ENCODE measurements at regions not wholly inside any gene's neighbourhood (a gene's known extent, or its start where the extent isn't known, plus 50 kb on each side); places are given as distances from the start of the nearest gene placed in this dataset.

- H3K27me3 ChIP-seq (ENCODE audit: control insufficient read depth, insufficient read depth, low read length): no peaks in the 10 kb centered on the region
- no peaks in the 10 kb centered on the region for H3K9me3 ChIP-seq (ENCODE audit: control insufficient read depth, insufficient read depth, low read length)
- peaks cover 55% of the 10 kb centered on the region for H3K4me1 ChIP-seq (ENCODE audit: control insufficient read depth, insufficient read depth, low read length)
- H3K9ac ChIP-seq (ENCODE audit: low read depth, low read length): no peak overlapping the region
- no peaks in the 10 kb centered on the region for H3K36me3 ChIP-seq (ENCODE audit: control insufficient read depth, insufficient read depth, low read length)
- H3K4me3 ChIP-seq (ENCODE audit: low read depth, low read length): no peak overlapping the region
These were observed 78.8 kb upstream of the IPO9 start for GRCh38 chr1:201750120-201750519.

- Histone ChIP-seq H3K27me3 (ENCODE audit: control insufficient read depth, insufficient read depth, low read length) (no peaks in the 10 kb centered on the region), H3K4me3 (ENCODE audit: low read depth, low read length) (no peak overlapping the region), H3K4me1 (ENCODE audit: control insufficient read depth, insufficient read depth, low read length) (peaks cover 55% of the 10 kb centered on the region), H3K36me3 (ENCODE audit: control insufficient read depth, insufficient read depth, low read length) (no peaks in the 10 kb centered on the region), H3K9ac (ENCODE audit: low read depth, low read length) (no peak overlapping the region), H3K9me3 (ENCODE audit: control insufficient read depth, insufficient read depth, low read length) (no peaks in the 10 kb centered on the region)
These were observed 78.0 kb upstream of the IPO9 start for GRCh38 chr1:201750934-201751333.

- Histone ChIP-seq H3K36me3 (ENCODE audit: control insufficient read depth, insufficient read depth, low read length) (no peaks in the 10 kb centered on the region), H3K9me3 (ENCODE audit: control insufficient read depth, insufficient read depth, low read length) (no peaks in the 10 kb centered on the region), H3K4me1 (ENCODE audit: control insufficient read depth, insufficient read depth, low read length) (peaks cover 55% of the 10 kb centered on the region)
These were observed 77.1 kb upstream of the IPO9 start for GRCh38 chr1:201751872-201752271.

GRCh38 chr1:201752333-201752732 is 76.6 kb upstream of the IPO9 start:
- H3K4me3 ChIP-seq (ENCODE audit: low read depth, low read length): no peak overlapping the region
- no peaks in the 10 kb centered on the region for H3K9me3 ChIP-seq (ENCODE audit: control insufficient read depth, insufficient read depth, low read length)
- H3K9ac ChIP-seq (ENCODE audit: low read depth, low read length): no peak overlapping the region
- peaks cover 55% of the 10 kb centered on the region for H3K4me1 ChIP-seq (ENCODE audit: control insufficient read depth, insufficient read depth, low read length)
- H3K27me3 ChIP-seq (ENCODE audit: control insufficient read depth, insufficient read depth, low read length): no peaks in the 10 kb centered on the region
- H3K36me3 ChIP-seq (ENCODE audit: control insufficient read depth, insufficient read depth, low read length): no peaks in the 10 kb centered on the region

More at GRCh38 chr1:201751872-201752271, 77.1 kb upstream of the IPO9 start:
- Histone ChIP-seq H3K9ac (ENCODE audit: low read depth, low read length) (no peak overlapping the region), H3K4me3 (ENCODE audit: low read depth, low read length) (no peak overlapping the region), H3K27me3 (ENCODE audit: control insufficient read depth, insufficient read depth, low read length) (no peaks in the 10 kb centered on the region)

GRCh38 chr1:201753492-201753891 is 75.5 kb upstream of the IPO9 start:
- Histone ChIP-seq H3K9me3 (ENCODE audit: control insufficient read depth, insufficient read depth, low read length) (no peaks in the 10 kb centered on the region), H3K4me1 (ENCODE audit: control insufficient read depth, insufficient read depth, low read length) (peaks cover 47% of the 10 kb centered on the region), H3K27me3 (ENCODE audit: control insufficient read depth, insufficient read depth, low read length) (no peaks in the 10 kb centered on the region)

GRCh38 chr1:201754353-201754752 is 74.6 kb upstream of the IPO9 start:
- Histone ChIP-seq H3K4me1 (ENCODE audit: control insufficient read depth, insufficient read depth, low read length) (peaks cover 46% of the 10 kb centered on the region), H3K9me3 (ENCODE audit: control insufficient read depth, insufficient read depth, low read length) (no peaks in the 10 kb centered on the region), H3K36me3 (ENCODE audit: control insufficient read depth, insufficient read depth, low read length) (no peaks in the 10 kb centered on the region), H3K4me3 (ENCODE audit: low read depth, low read length) (no peak overlapping the region), H3K27me3 (ENCODE audit: control insufficient read depth, insufficient read depth, low read length) (no peaks in the 10 kb centered on the region), H3K9ac (ENCODE audit: low read depth, low read length) (no peak overlapping the region)

More at GRCh38 chr1:201753492-201753891, 75.5 kb upstream of the IPO9 start:
- H3K36me3 ChIP-seq (ENCODE audit: control insufficient read depth, insufficient read depth, low read length): no peaks in the 10 kb centered on the region
- no peak overlapping the region for H3K4me3 ChIP-seq (ENCODE audit: low read depth, low read length)
- no peak overlapping the region for H3K9ac ChIP-seq (ENCODE audit: low read depth, low read length)

- no peak overlapping the region for H3K4me3 ChIP-seq (ENCODE audit: low read depth, low read length)
- no peak overlapping the region for H3K9ac ChIP-seq (ENCODE audit: low read depth, low read length)
- H3K9me3 ChIP-seq (ENCODE audit: control insufficient read depth, insufficient read depth, low read length): no peaks in the 10 kb centered on the region
- peaks cover 44% of the 10 kb centered on the region for H3K4me1 ChIP-seq (ENCODE audit: control insufficient read depth, insufficient read depth, low read length)
- no peaks in the 10 kb centered on the region for H3K36me3 ChIP-seq (ENCODE audit: control insufficient read depth, insufficient read depth, low read length)
- H3K27me3 ChIP-seq (ENCODE audit: control insufficient read depth, insufficient read depth, low read length): no peaks in the 10 kb centered on the region
These were observed 73.8 kb upstream of the IPO9 start for GRCh38 chr1:201755200-201755599.

- Histone ChIP-seq H3K27me3 (ENCODE audit: control insufficient read depth, insufficient read depth, low read length) (no peaks in the 10 kb centered on the region), H3K9me3 (ENCODE audit: control insufficient read depth, insufficient read depth, low read length) (no peaks in the 10 kb centered on the region), H3K4me1 (ENCODE audit: control insufficient read depth, insufficient read depth, low read length) (peaks cover 42% of the 10 kb centered on the region), H3K9ac (ENCODE audit: low read depth, low read length) (no peak overlapping the region), H3K36me3 (ENCODE audit: control insufficient read depth, insufficient read depth, low read length) (no peaks in the 10 kb centered on the region), H3K4me3 (ENCODE audit: low read depth, low read length) (no peak overlapping the region)
These were observed 72.6 kb upstream of the IPO9 start for GRCh38 chr1:201756406-201756805.

GRCh38 chr1:201758499-201759050 is 70.4 kb upstream of the IPO9 start:
- H3K4me1 ChIP-seq (ENCODE audit: control insufficient read depth, insufficient read depth, low read length): peaks cover 26% of the 10 kb centered on the region
- no peaks in the 10 kb centered on the region for H3K27me3 ChIP-seq (ENCODE audit: control insufficient read depth, insufficient read depth, low read length)
- H3K9ac ChIP-seq (ENCODE audit: low read depth, low read length): no peak overlapping the region

GRCh38 chr1:201759194-201759815 is 69.7 kb upstream of the IPO9 start:
- no peaks in the 10 kb centered on the region for H3K9me3 ChIP-seq (ENCODE audit: control insufficient read depth, insufficient read depth, low read length)
- peaks cover 21% of the 10 kb centered on the region for H3K4me1 ChIP-seq (ENCODE audit: control insufficient read depth, insufficient read depth, low read length)
- no peak overlapping the region for H3K9ac ChIP-seq (ENCODE audit: low read depth, low read length)
- no peaks in the 10 kb centered on the region for H3K27me3 ChIP-seq (ENCODE audit: control insufficient read depth, insufficient read depth, low read length)
- no peak overlapping the region for H3K4me3 ChIP-seq (ENCODE audit: low read depth, low read length)
- H3K36me3 ChIP-seq (ENCODE audit: control insufficient read depth, insufficient read depth, low read length): no peaks in the 10 kb centered on the region

More at GRCh38 chr1:201758499-201759050, 70.4 kb upstream of the IPO9 start:
- Histone ChIP-seq H3K36me3 (ENCODE audit: control insufficient read depth, insufficient read depth, low read length) (no peaks in the 10 kb centered on the region), H3K4me3 (ENCODE audit: low read depth, low read length) (no peak overlapping the region), H3K9me3 (ENCODE audit: control insufficient read depth, insufficient read depth, low read length) (no peaks in the 10 kb centered on the region)

- Histone ChIP-seq H3K36me3 (ENCODE audit: control insufficient read depth, insufficient read depth, low read length) (no peaks in the 10 kb centered on the region), H3K27me3 (ENCODE audit: control insufficient read depth, insufficient read depth, low read length) (no peaks in the 10 kb centered on the region), H3K9me3 (ENCODE audit: control insufficient read depth, insufficient read depth, low read length) (no peaks in the 10 kb centered on the region), H3K4me1 (ENCODE audit: control insufficient read depth, insufficient read depth, low read length) (peaks cover 19% of the 10 kb centered on the region), H3K9ac (ENCODE audit: low read depth, low read length) (no peak overlapping the region), H3K4me3 (ENCODE audit: low read depth, low read length) (no peak overlapping the region)
These were observed 68.4 kb upstream of the IPO9 start for GRCh38 chr1:201760516-201760915.

- Histone ChIP-seq H3K27me3 (ENCODE audit: control insufficient read depth, insufficient read depth, low read length) (no peaks in the 10 kb centered on the region), H3K36me3 (ENCODE audit: control insufficient read depth, insufficient read depth, low read length) (no peaks in the 10 kb centered on the region), H3K4me1 (ENCODE audit: control insufficient read depth, insufficient read depth, low read length) (peaks cover 19% of the 10 kb centered on the region), H3K9ac (ENCODE audit: low read depth, low read length) (no peak overlapping the region), H3K9me3 (ENCODE audit: control insufficient read depth, insufficient read depth, low read length) (no peaks in the 10 kb centered on the region), H3K4me3 (ENCODE audit: low read depth, low read length) (no peak overlapping the region)
These were observed 67.8 kb upstream of the IPO9 start for GRCh38 chr1:201761178-201761577.
